MM.1S (cell line): ENCODE measurements at regions not wholly inside any gene's neighbourhood (a gene's known extent, or its start where the extent isn't known, plus 50 kb on each side); places are given as distances from the start of the nearest gene placed in this dataset.

Experiments
- CTCF ChIP-seq: fragments of 300-600 bp; sonication (generic); IDR thresholded peaks from 2 replicates; pipeline ENCODE4 v1.5.1; 2016; ENCODE audit warnings: antibody characterized with exemption, low read length, mixed read lengths
- EZH2 ChIP-seq: fragments of 300-600 bp; sonication (generic); optimal IDR thresholded peaks from 2 replicates; pipeline ENCODE3; 2017; ENCODE audit warnings: low read depth, mild to moderate bottlenecking, antibody characterized with exemption, low read length, mixed read lengths
- EZH2phosphoT487 ChIP-seq: fragments of 300-600 bp; sonication (generic); IDR thresholded peaks from 2 replicates; pipeline ENCODE4 v1.6.1; 2018; ENCODE audit warnings: antibody characterized with exemption, low read length

GRCh38 chr5:87105577-87105976, 162.1 kb upstream of the RASA1 start:
- no peak for TF ChIP-seq CTCF
- TF ChIP-seq EZH2, result no peak
- no peak for TF ChIP-seq EZH2phosphoT487
